Neural cell (in vitro differentiated cells): ENCODE measurements at regions not wholly inside any gene's neighbourhood (a gene's known extent, or its start where the extent isn't known, plus 50 kb on each side); places are given as distances from the start of the nearest gene placed in this dataset.

Source experiments
- H2AFZ ChIP-seq: fragments of 200-600, 300-800 bp; sonication (generic), shearing (Covaris generic); 2 replicates; pipeline ENCODE4 v1.6.0; 2014; ENCODE audit warnings: low read depth, mild to moderate bottlenecking, antibody characterized with exemption, low read length, moderate library complexity
- H3F3A ChIP-seq: fragments of 200-600 bp; shearing (Covaris generic); 2 replicates; pipeline ENCODE4 v1.6.1; 2016; ENCODE audit warnings: mild to moderate bottlenecking, moderate library complexity, mixed read lengths, antibody characterized with exemption, low read length; ENCODE audit not compliant: insufficient read depth, poor library complexity, severe bottlenecking
- H3K27ac ChIP-seq: fragments of 200-600, 300-800 bp; sonication (generic), shearing (Covaris generic); 2 replicates; pipeline ENCODE4 v1.5.1; 2014; ENCODE audit warnings: mild to moderate bottlenecking, low read length, moderate library complexity
- H3K27me3 ChIP-seq: fragments of 300-800, 200-600 bp; sonication (generic), shearing (Covaris generic); 2 replicates; pipeline ENCODE4 v1.6.0; 2014; ENCODE audit warnings: mild to moderate bottlenecking, low read depth, low read length, moderate library complexity; ENCODE audit not compliant: insufficient read depth
- H3K36me3 ChIP-seq: fragments of 300-800, 200-600 bp; sonication (generic), shearing (Covaris generic); 2 replicates; pipeline ENCODE4 v1.5.1; 2014; ENCODE audit warnings: mild to moderate bottlenecking, antibody characterized with exemption, low read length, moderate library complexity; ENCODE audit not compliant: insufficient read depth
- H3K4me2 ChIP-seq: fragments of 300-800, 200-600 bp; sonication (generic), shearing (Covaris generic); 2 replicates; pipeline ENCODE4 v1.6.0; 2014; ENCODE audit warnings: mild to moderate bottlenecking, low read length
- H3K4me3 ChIP-seq: fragments of 300-800, 200-600 bp; sonication (generic), shearing (Covaris generic); 2 replicates; pipeline ENCODE4 v1.5.1; 2014; ENCODE audit warnings: mild to moderate bottlenecking, low read length, moderate library complexity
- H3K79me2 ChIP-seq: fragments of 200-600 bp; shearing (Covaris generic); replicated peaks from 2 replicates; pipeline ENCODE4 v1.6.0; 2014; ENCODE audit warnings: mild to moderate bottlenecking, low read length, moderate library complexity; ENCODE audit not compliant: insufficient read depth
- H3K9ac ChIP-seq: fragments of 300-800, 200-600 bp; sonication (generic), shearing (Covaris generic); 2 replicates; pipeline ENCODE4 v1.6.1; 2016; ENCODE audit warnings: mild to moderate bottlenecking, low read length, mixed read lengths
- H3K9me2 ChIP-seq: fragments of 200-600 bp; shearing (Covaris generic); 2 replicates; pipeline ENCODE4 v1.6.1; 2016; ENCODE audit warnings: mild to moderate bottlenecking, low read length, mixed read lengths; ENCODE audit not compliant: insufficient read depth
- H3K9me3 ChIP-seq: fragments of 200-600, 300-800 bp; sonication (generic), shearing (Covaris generic); 2 replicates; pipeline ENCODE4 v1.6.1; 2016; ENCODE audit warnings: mild to moderate bottlenecking, mixed run types, low read length, moderate library complexity, mixed read lengths
- H4K20me1 ChIP-seq: fragments of 200-600 bp; shearing (Covaris generic); 2 replicates; pipeline ENCODE4 v1.6.1; 2016; ENCODE audit warnings: mild to moderate bottlenecking, mixed run types; ENCODE audit not compliant: insufficient read depth
- CTCF ChIP-seq: fragments of 450-650 bp; IDR thresholded peaks from 2 replicates; pipeline ENCODE4 v1.5.1; 2014; ENCODE audit warnings: antibody characterized with exemption, mild to moderate bottlenecking, moderate library complexity; ENCODE audit not compliant: poor library complexity, severe bottlenecking
- EP300 ChIP-seq: fragments of 450-650 bp; conservative IDR thresholded peaks from 2 replicates; pipeline ENCODE4 v1.6.1; 2014; ENCODE audit warnings: antibody characterized with exemption, mild to moderate bottlenecking, moderate library complexity; ENCODE audit not compliant: poor library complexity, severe bottlenecking
- EZH2 ChIP-seq: fragments of 200-600, 300-800 bp; shearing (Covaris generic), sonication (generic); IDR thresholded peaks from 2 replicates; pipeline ENCODE4 v1.6.1; 2014; ENCODE audit warnings: antibody characterized with exemption, low read length, borderline replicate concordance, mild to moderate bottlenecking; ENCODE audit not compliant: insufficient read depth, poor library complexity, severe bottlenecking
- MXI1 ChIP-seq: fragments of 450-650 bp; conservative IDR thresholded peaks from 2 replicates; pipeline ENCODE4 v1.6.1; 2014; ENCODE audit warnings: antibody characterized with exemption, mild to moderate bottlenecking; ENCODE audit not compliant: poor library complexity, severe bottlenecking
- POLR2AphosphoS5 ChIP-seq: IDR thresholded peaks from 2 replicates; pipeline ENCODE4 v1.6.1; 2012
- RAD21 ChIP-seq: fragments of 450-650 bp; conservative IDR thresholded peaks from 2 replicates; pipeline ENCODE4 v1.6.1; 2014; ENCODE audit warnings: antibody characterized with exemption, mild to moderate bottlenecking, moderate library complexity
- REST ChIP-seq: IDR thresholded peaks from 2 replicates; pipeline ENCODE4 v1.6.1; 2012; ENCODE audit warnings: borderline replicate concordance
- SMC3 ChIP-seq: fragments of 450-650 bp; conservative IDR thresholded peaks from 2 replicates; pipeline ENCODE4 v1.6.1; 2014; ENCODE audit warnings: antibody characterized with exemption, mild to moderate bottlenecking, moderate library complexity; ENCODE audit not compliant: poor library complexity
- TAF1 ChIP-seq: IDR thresholded peaks from 2 replicates; pipeline ENCODE4 v1.6.1; 2012; ENCODE audit warnings: low read depth

GRCh38 chr4:127140306-127140705 is 492.5 kb upstream of the INTU start:
- Histone ChIP-seq H3K36me3 (no peaks in the 10 kb centered on the region), H3K9me3 (no peaks in the 10 kb centered on the region), H3K9me2 (no peaks in the 10 kb centered on the region), H3K4me3 (no peak overlapping the region), H3K9ac (no peak overlapping the region), H3K4me2 (no peak overlapping the region), H3F3A (no peaks in the 10 kb centered on the region), H4K20me1 (no peaks in the 10 kb centered on the region), H2AFZ (no peak overlapping the region), H3K79me2 (no peaks in the 10 kb centered on the region), H3K27me3 (no peaks in the 10 kb centered on the region), H3K27ac (no peak overlapping the region)
- TF ChIP-seq MXI1: no peak
- no peak for TF ChIP-seq EP300
- no peak for TF ChIP-seq EZH2
- no peak for TF ChIP-seq TAF1
- TF ChIP-seq POLR2AphosphoS5: no peak
- TF ChIP-seq SMC3: no peak
- TF ChIP-seq RAD21: no peak
- TF ChIP-seq REST: no peak
- TF ChIP-seq CTCF: no peak

- no peaks in the 10 kb centered on the region for H4K20me1 ChIP-seq
- no peaks in the 10 kb centered on the region for H3K36me3 ChIP-seq
- no peak overlapping the region for H3K27ac ChIP-seq
- H3K4me2 ChIP-seq: no peak overlapping the region
- H2AFZ ChIP-seq: no peak overlapping the region
- no peaks in the 10 kb centered on the region for H3K27me3 ChIP-seq
- no peaks in the 10 kb centered on the region for H3K9me2 ChIP-seq
- no peak overlapping the region for H3K4me3 ChIP-seq
- H3K9ac ChIP-seq: no peak overlapping the region
- no peaks in the 10 kb centered on the region for H3F3A ChIP-seq
- TF ChIP-seq SMC3: no peak
- no peak for TF ChIP-seq POLR2AphosphoS5
- TF ChIP-seq EP300: no peak
- TF ChIP-seq EZH2: no peak
- TF ChIP-seq RAD21: no peak
- no peak for TF ChIP-seq CTCF
- TF ChIP-seq REST: no peak
- TF ChIP-seq MXI1: no peak
- no peak for TF ChIP-seq TAF1
- H3K9me3 ChIP-seq: no peaks in the 10 kb centered on the region
- H3K79me2 ChIP-seq: no peaks in the 10 kb centered on the region
Measured at GRCh38 chr4:127141856-127142255, 490.9 kb upstream of the INTU start.
